ENCODE measurements at regions not wholly inside any gene's neighbourhood (a gene's known extent, or its start where the extent isn't known, plus 50 kb on each side); places are given as distances from the start of the nearest gene placed in this dataset.

GRCh38 chr7:22561321-22561811 is 61.4 kb upstream of the STEAP1B start:
- TF ChIP-seq CTCF (IDR thresholded peaks at IDR 0.05; ENCODE audit: control extremely low read depth in 1 of 3, insufficient read depth in 1 of 3, low read depth in 1 of 3, low read length in 3 of 3) (no peak), ASH2L (IDR thresholded peaks at IDR 0.05; ENCODE audit: low read length) (peak; percentile 69)
